ENCODE measurements at regions not wholly inside any gene's neighbourhood (a gene's known extent, or its start where the extent isn't known, plus 50 kb on each side); places are given as distances from the start of the nearest gene placed in this dataset.

DNA sequence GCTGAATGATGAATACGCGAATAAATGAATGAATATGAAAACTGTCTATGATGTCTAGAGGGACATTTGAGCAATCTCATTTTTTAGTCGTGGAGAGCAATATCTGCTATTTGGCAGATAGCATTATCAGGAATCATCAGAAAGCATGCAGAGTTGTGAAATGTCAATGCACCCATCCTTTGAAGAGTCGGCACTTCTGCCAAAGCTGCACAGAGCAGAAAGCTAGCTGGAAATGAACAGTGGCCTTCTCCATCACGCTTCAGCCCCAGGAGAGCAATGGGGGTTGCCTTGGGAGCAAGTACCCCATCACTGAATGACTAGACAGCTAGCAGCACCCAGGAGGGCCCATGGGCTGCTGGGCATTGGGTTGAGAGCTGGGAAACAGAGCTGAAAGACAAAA lies 69.1 kb upstream of the PROK2 start:
- no peaks in the 10 kb centered on the region for H3K36me3 ChIP-seq (ENCODE audit: insufficient read depth, low read length)
- no peak for TF ChIP-seq EZH2 (IDR thresholded peaks at IDR 0.05; ENCODE audit: insufficient read depth, low read length)
- peaks cover 9% of the 10 kb centered on the region for H3K27me3 ChIP-seq (ENCODE audit: insufficient read depth, low read length)
- H3K9me3 ChIP-seq (ENCODE audit: insufficient read depth, low read depth, low read length) = no peaks in the 10 kb centered on the region
- FAIRE-seq (no peak), DNase-seq (ENCODE audit: low read depth) (no peak)
- Mint-ChIP-seq H3K4me1 (ENCODE audit: low read depth, unreplicated experiment) (no peaks in the 10 kb centered on the region), H3K36me3 (ENCODE audit: low read depth, unreplicated experiment) (no peaks in the 10 kb centered on the region), H3K4me3 (ENCODE audit: unreplicated experiment) (no peak overlapping the region), H3K9me3 (ENCODE audit: unreplicated experiment) (no peaks in the 10 kb centered on the region), H3K27ac (ENCODE audit: unreplicated experiment) (no peak overlapping the region), H3K27me3 (ENCODE audit: low read depth, unreplicated experiment) (peaks cover 16% of the 10 kb centered on the region)
- no peaks in the 10 kb centered on the region for H3K79me2 ChIP-seq (ENCODE audit: insufficient read depth, low read length)
- H2AFZ ChIP-seq (ENCODE audit: low read depth, low read length) = no peak overlapping the region
- H3K4me1 ChIP-seq (ENCODE audit: insufficient read depth, low read length) = no peaks in the 10 kb centered on the region
- H4K20me1 ChIP-seq (ENCODE audit: insufficient read depth, low read length) = no peaks in the 10 kb centered on the region
- no peak overlapping the region for H3K4me2 ChIP-seq (ENCODE audit: low read length)
- H3K27ac ChIP-seq (ENCODE audit: low read depth, low read length) = no peak overlapping the region
- H3K4me3 ChIP-seq (ENCODE audit: insufficient read depth, low read depth, low read length) = no peak overlapping the region
- no peak overlapping the region for H3K9ac ChIP-seq (ENCODE audit: low read length)

DNA sequence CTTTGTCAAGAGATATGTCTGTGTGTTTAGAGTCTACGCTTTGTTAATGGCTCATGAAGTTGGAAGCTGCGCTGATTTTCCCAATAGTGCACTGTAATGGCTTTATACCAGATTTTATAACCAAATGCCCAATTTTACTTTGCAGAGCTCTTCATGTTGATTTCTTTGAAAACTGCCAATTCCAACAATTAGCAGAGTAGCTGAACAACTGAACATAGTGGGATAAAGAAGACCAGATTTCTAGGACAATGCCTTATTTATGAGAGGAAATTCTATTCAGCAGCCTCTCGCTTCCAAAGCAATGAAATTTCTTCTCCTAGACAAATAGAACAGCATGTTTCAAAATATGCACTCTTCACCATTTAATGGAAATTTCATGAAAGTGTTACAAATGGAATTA lies 66.9 kb upstream of the PROK2 start:
- FAIRE-seq (no peak), DNase-seq (ENCODE audit: low read depth) (no peak)
- Histone ChIP-seq H3K4me3 (ENCODE audit: insufficient read depth, low read depth, low read length) (no peak overlapping the region), H3K36me3 (ENCODE audit: insufficient read depth, low read length) (no peaks in the 10 kb centered on the region), H4K20me1 (ENCODE audit: insufficient read depth, low read length) (no peaks in the 10 kb centered on the region), H3K79me2 (ENCODE audit: insufficient read depth, low read length) (no peaks in the 10 kb centered on the region), H3K4me1 (ENCODE audit: insufficient read depth, low read length) (no peaks in the 10 kb centered on the region), H2AFZ (ENCODE audit: low read depth, low read length) (no peak overlapping the region), H3K4me2 (ENCODE audit: low read length) (no peak overlapping the region), H3K27ac (ENCODE audit: low read depth, low read length) (no peak overlapping the region), H3K9ac (ENCODE audit: low read length) (no peak overlapping the region), H3K27me3 (ENCODE audit: insufficient read depth, low read length) (peaks cover 10% of the 10 kb centered on the region), H3K9me3 (ENCODE audit: insufficient read depth, low read depth, low read length) (no peaks in the 10 kb centered on the region)
- no peaks in the 10 kb centered on the region for H3K36me3 Mint-ChIP-seq (ENCODE audit: low read depth, unreplicated experiment)
- H3K4me3 Mint-ChIP-seq (ENCODE audit: unreplicated experiment) = no peak overlapping the region
- H3K27ac Mint-ChIP-seq (ENCODE audit: unreplicated experiment) = no peak overlapping the region
- H3K4me1 Mint-ChIP-seq (ENCODE audit: low read depth, unreplicated experiment) = no peaks in the 10 kb centered on the region
- H3K9me3 Mint-ChIP-seq (ENCODE audit: unreplicated experiment) = peaks cover 3% of the 10 kb centered on the region
- peaks cover 12% of the 10 kb centered on the region for H3K27me3 Mint-ChIP-seq (ENCODE audit: low read depth, unreplicated experiment)
- TF ChIP-seq, protein P1, sequence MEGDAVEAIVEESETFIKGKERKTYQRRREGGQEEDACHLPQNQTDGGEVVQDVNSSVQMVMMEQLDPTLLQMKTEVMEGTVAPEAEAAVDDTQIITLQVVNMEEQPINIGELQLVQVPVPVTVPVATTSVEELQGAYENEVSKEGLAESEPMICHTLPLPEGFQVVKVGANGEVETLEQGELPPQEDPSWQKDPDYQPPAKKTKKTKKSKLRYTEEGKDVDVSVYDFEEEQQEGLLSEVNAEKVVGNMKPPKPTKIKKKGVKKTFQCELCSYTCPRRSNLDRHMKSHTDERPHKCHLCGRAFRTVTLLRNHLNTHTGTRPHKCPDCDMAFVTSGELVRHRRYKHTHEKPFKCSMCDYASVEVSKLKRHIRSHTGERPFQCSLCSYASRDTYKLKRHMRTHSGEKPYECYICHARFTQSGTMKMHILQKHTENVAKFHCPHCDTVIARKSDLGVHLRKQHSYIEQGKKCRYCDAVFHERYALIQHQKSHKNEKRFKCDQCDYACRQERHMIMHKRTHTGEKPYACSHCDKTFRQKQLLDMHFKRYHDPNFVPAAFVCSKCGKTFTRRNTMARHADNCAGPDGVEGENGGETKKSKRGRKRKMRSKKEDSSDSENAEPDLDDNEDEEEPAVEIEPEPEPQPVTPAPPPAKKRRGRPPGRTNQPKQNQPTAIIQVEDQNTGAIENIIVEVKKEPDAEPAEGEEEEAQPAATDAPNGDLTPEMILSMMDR (IDR thresholded peaks at IDR 0.05; ENCODE audit: insufficient read depth, low read depth, low read length) = no peak
- TF ChIP-seq EZH2 (IDR thresholded peaks at IDR 0.05; ENCODE audit: insufficient read depth, low read length) = no peak

DNA sequence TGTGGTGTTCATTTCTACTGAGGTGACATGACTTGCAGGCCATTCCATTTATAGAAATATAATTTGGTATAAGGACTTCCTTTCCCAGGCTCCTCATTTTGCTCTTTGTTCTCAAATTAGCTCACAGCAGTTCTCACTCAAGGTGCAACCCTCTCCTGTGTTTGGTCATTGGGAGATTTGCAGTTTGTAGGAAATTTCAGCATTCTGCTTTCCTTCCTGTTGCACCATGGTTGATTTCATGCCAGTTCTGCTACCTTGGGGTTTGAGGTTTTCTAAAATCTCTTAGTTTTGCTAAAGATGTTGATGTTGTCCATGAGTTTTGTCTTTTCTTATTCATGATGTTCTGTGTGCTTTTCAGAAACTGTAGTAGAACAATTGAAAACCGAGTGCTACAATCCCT lies 65.7 kb upstream of the PROK2 start:
- TF ChIP-seq, protein P1 (IDR thresholded peaks at IDR 0.05; ENCODE audit: insufficient read depth, low read depth, low read length) = no peak
- no peak for TF ChIP-seq EZH2 (IDR thresholded peaks at IDR 0.05; ENCODE audit: insufficient read depth, low read length)
- peaks cover 9% of the 10 kb centered on the region for H3K27me3 Mint-ChIP-seq (ENCODE audit: low read depth, unreplicated experiment)
- FAIRE-seq = no peak

More for the DNA sequence above, 65.7 kb upstream of the PROK2 start:
- peaks cover 3% of the 10 kb centered on the region for H3K9me3 Mint-ChIP-seq (ENCODE audit: unreplicated experiment)
- Histone ChIP-seq H3K27ac (ENCODE audit: low read depth, low read length) (no peak overlapping the region), H3K4me3 (ENCODE audit: insufficient read depth, low read depth, low read length) (no peak overlapping the region), H3K79me2 (ENCODE audit: insufficient read depth, low read length) (no peaks in the 10 kb centered on the region), H3K4me2 (ENCODE audit: low read length) (no peak overlapping the region), H3K4me1 (ENCODE audit: insufficient read depth, low read length) (no peaks in the 10 kb centered on the region), H4K20me1 (ENCODE audit: insufficient read depth, low read length) (no peaks in the 10 kb centered on the region), H3K9me3 (ENCODE audit: insufficient read depth, low read depth, low read length) (no peaks in the 10 kb centered on the region), H3K9ac (ENCODE audit: low read length) (no peak overlapping the region), H2AFZ (ENCODE audit: low read depth, low read length) (no peak overlapping the region), H3K27me3 (ENCODE audit: insufficient read depth, low read length) (peaks cover 4% of the 10 kb centered on the region), H3K36me3 (ENCODE audit: insufficient read depth, low read length) (no peaks in the 10 kb centered on the region)
- no peaks in the 10 kb centered on the region for H3K36me3 Mint-ChIP-seq (ENCODE audit: low read depth, unreplicated experiment)
- H3K4me1 Mint-ChIP-seq (ENCODE audit: low read depth, unreplicated experiment) = no peaks in the 10 kb centered on the region
- no peak overlapping the region for H3K4me3 Mint-ChIP-seq (ENCODE audit: unreplicated experiment)
- DNase-seq (ENCODE audit: low read depth) = no peak
- no peak overlapping the region for H3K27ac Mint-ChIP-seq (ENCODE audit: unreplicated experiment)

Measured in astrocyte (in vitro differentiated cells and primary cell).